Testis (tissue), 2 donors: ENCODE measurements at regions not wholly inside any gene's neighbourhood (a gene's known extent, or its start where the extent isn't known, plus 50 kb on each side); places are given as distances from the start of the nearest gene placed in this dataset.

ENCODE experiments used
- DNase-seq: peaks from one replicate; pipeline ENCODE4 v3.0.0-alpha.2; 2019
- H3K27ac ChIP-seq, 2 donors: fragments of 200-600 bp; sonication (generic); one replicate each; pipeline ENCODE4 v1.5.1; 2019
- H3K27me3 ChIP-seq: fragments of 200-600 bp; sonication (generic); one replicate; pipeline ENCODE4 v1.5.1; 2019
- H3K36me3 ChIP-seq: fragments of 200-600 bp; sonication (generic); one replicate; pipeline ENCODE4 v1.5.1; 2017; ENCODE audit warnings: low read depth; ENCODE audit errors: missing control alignments
- H3K4me1 ChIP-seq: fragments of 200-600 bp; sonication (generic); one replicate; pipeline ENCODE4 v1.5.1; 2019
- H3K4me3 ChIP-seq, 2 donors: fragments of 200-600 bp; sonication (generic); one replicate each; pipeline ENCODE4 v1.5.1; 2017 to 2019
- H3K9me3 ChIP-seq: fragments of 200-600 bp; sonication (generic); one replicate; pipeline ENCODE4 v1.5.1; 2017
- POLR2A ChIP-seq: fragments of 450-650 bp; IDR thresholded peaks from one replicate; pipeline ENCODE4 v1.6.1; 2017; ENCODE audit warnings: antibody characterized with exemption, mild to moderate bottlenecking, moderate library complexity
- WGBS, 2 donors: methylation state at CpG; one replicate each; pipeline ENCODE4 v1.1.5; 2018; 5-methylcytosine and 5-hydroxymethylcytosine counted together
- intact Hi-C: fragments of 100-400 bp; cut with DNase I; formaldehyde crosslinking; loops from one replicate; pipeline ENCODE4 v1.15.1; 2023; ENCODE audit warnings: low total_unique reads
- TF ChIP-seq, protein P1 (sequence below), 3 experiments: fragments of 450-650 bp in 2 of 3; fragments of 200-600 bp in 1 of 3; sonication (generic) in 1 of 3; IDR thresholded peaks; one replicate each; pipeline ENCODE4 v1.5.1; 2016 to 2019; ENCODE audit warnings: antibody characterized with exemption in 3 of 3, mild to moderate bottlenecking in 2 of 3, moderate library complexity in 1 of 3

DNA sequence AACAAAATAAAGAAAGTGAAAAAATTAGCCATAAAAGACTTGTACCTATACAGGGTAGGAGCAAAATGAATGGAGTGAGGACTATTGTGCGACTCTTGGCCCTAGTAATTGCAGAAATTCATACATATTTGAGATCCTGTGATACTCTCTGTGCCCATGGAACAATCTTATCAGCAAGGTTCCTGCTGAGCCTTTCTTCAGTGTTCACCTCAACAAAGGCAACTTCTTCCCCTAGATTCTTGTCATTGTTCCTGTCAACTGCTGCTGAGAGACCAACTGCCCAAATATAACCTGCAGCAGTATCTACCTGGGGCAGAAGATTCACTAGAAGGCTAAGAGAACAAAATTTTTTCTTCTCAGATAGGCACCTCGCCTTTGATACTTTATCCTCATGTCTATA lies 187.4 kb downstream of the NEBL start:
- H3K27me3 ChIP-seq, result no peaks in the 10 kb centered on the region
- H3K4me1 ChIP-seq, result no peaks in the 10 kb centered on the region
- no peak for TF ChIP-seq POLR2A
- TF ChIP-seq, protein P1, sequence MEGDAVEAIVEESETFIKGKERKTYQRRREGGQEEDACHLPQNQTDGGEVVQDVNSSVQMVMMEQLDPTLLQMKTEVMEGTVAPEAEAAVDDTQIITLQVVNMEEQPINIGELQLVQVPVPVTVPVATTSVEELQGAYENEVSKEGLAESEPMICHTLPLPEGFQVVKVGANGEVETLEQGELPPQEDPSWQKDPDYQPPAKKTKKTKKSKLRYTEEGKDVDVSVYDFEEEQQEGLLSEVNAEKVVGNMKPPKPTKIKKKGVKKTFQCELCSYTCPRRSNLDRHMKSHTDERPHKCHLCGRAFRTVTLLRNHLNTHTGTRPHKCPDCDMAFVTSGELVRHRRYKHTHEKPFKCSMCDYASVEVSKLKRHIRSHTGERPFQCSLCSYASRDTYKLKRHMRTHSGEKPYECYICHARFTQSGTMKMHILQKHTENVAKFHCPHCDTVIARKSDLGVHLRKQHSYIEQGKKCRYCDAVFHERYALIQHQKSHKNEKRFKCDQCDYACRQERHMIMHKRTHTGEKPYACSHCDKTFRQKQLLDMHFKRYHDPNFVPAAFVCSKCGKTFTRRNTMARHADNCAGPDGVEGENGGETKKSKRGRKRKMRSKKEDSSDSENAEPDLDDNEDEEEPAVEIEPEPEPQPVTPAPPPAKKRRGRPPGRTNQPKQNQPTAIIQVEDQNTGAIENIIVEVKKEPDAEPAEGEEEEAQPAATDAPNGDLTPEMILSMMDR (IDR thresholded peaks at IDR 0.05), result no peak
- 95% methylated on average over 2 of the region's 2 CpGs for WGBS, 2 donors
- H3K9me3 ChIP-seq, result no peaks in the 10 kb centered on the region
- intact Hi-C loops, result no loop called here
- H3K4me3 ChIP-seq, result no peak overlapping the region
- H3K36me3 ChIP-seq, result no peaks in the 10 kb centered on the region
- no peak overlapping the region for H3K27ac ChIP-seq
- DNase-seq, result no peak

DNA sequence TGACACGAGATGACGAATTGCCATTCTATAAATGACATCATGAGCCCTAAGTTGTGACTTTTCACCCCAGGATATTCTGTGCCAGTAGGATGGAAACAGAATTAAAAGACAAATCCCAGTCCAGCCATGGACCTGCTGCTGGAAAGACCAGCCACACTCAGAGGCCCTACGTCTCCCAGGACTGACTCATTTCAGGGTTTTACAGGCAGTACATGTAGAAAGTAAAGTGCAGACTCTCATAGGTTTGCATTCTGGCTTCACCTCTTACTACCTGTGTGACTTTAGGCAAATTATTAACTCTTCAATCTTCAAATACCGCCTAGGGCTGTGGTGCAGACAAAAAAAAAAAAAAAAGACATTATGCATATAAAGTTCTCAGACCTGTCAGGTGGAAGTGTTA lies 188.8 kb downstream of the NEBL start:
- TF ChIP-seq, protein P1 (IDR thresholded peaks at IDR 0.05), result no peak
- no peak for TF ChIP-seq POLR2A
- H3K36me3 ChIP-seq, result no peaks in the 10 kb centered on the region
- no peak overlapping the region for H3K4me3 ChIP-seq
- no peak for DNase-seq
- no peaks in the 10 kb centered on the region for H3K27me3 ChIP-seq
- no peaks in the 10 kb centered on the region for H3K9me3 ChIP-seq
- H3K4me1 ChIP-seq, result no peaks in the 10 kb centered on the region
- no peak overlapping the region for H3K27ac ChIP-seq
- intact Hi-C loops, result no loop called here
- WGBS, 2 donors, result 95% methylated on average over 4 of the region's 4 CpGs

DNA sequence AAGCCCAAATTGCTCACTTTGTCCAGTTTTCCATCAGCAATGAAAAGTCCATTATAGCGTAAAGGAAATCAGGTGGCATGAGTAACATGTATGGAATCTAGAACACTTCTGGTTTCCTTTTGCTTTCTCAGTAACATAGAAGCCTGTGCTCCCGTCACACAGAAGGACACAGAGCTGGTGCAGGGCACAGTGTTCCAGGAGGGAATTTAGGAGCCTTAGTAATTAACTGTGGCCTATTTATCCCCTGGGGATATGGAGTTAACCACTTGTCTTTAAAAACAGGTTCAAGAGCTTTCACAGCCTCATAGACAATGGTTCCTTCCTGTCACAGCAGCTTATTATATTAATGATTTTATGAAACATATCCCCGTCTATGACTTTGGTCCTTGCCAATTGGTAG lies 189.9 kb downstream of the NEBL start:
- intact Hi-C loops, result no loop called here
- WGBS, 2 donors, result 84 to 85% methylated on average over 3 of the region's 3 CpGs
- TF ChIP-seq POLR2A, result no peak
- TF ChIP-seq, protein P1 (IDR thresholded peaks at IDR 0.05), result no peak
- Histone ChIP-seq H3K27me3 (no peaks in the 10 kb centered on the region), H3K36me3 (no peaks in the 10 kb centered on the region), H3K9me3 (no peaks in the 10 kb centered on the region), H3K4me3 (no peak overlapping the region), H3K4me1 (no peaks in the 10 kb centered on the region), H3K27ac (no peak overlapping the region)
- DNase-seq, result no peak

DNA sequence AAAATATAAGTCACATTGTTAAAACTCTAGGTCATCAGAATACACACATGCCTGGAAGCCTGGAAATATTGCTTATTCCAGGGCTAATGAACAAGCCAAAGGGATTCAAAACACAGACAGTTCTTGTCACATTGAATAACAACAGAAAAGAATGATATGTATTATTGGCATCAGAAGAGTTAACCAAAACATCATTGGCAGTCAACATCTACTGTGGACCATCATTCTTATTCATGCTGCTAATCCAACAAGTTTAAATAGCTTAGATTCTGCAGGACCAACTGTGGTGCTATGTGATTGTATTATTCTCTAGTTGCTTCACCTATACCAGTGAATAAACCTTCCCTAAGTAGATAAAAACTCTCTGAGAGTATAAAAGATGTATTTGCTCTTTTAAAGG lies 198.3 kb downstream of the NEBL start:
- H3K9me3 ChIP-seq, result no peaks in the 10 kb centered on the region
- no peaks in the 10 kb centered on the region for H3K4me1 ChIP-seq
- no peak overlapping the region for H3K27ac ChIP-seq
- H3K27me3 ChIP-seq, result no peaks in the 10 kb centered on the region
- TF ChIP-seq, protein P1 (IDR thresholded peaks at IDR 0.05), result no peak
- TF ChIP-seq POLR2A, result no peak
- H3K4me3 ChIP-seq, result no peak overlapping the region
- DNase-seq, result no peak
- intact Hi-C loops, result no loop called here
- no peaks in the 10 kb centered on the region for H3K36me3 ChIP-seq

DNA sequence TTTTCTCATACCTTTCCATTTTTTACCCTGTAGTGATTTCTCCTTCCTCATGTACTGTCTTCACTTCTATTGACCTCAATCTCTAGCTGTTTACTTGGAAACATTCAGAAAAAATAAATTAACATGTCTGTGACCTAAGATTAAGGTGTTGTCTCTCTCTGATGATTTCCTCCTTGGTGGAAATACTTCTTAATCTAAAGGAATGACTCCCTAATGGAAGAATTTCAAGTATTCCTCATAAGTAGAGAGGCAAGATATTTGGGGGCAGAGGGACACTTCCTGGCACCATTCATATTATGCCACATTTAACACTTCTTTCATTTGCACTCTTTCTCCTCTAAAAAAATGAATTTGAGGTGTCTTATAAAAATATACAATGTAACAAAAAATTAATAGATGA lies 202.8 kb downstream of the NEBL start:
- Histone ChIP-seq H3K27ac (no peak overlapping the region), H3K9me3 (no peaks in the 10 kb centered on the region), H3K27me3 (no peaks in the 10 kb centered on the region), H3K4me3 (no peak overlapping the region), H3K36me3 (no peaks in the 10 kb centered on the region), H3K4me1 (no peaks in the 10 kb centered on the region)
- TF ChIP-seq, protein P1 (IDR thresholded peaks at IDR 0.05), result no peak
- no peak for TF ChIP-seq POLR2A
- intact Hi-C loops, result no loop called here
- DNase-seq, result no peak
